ENCODE measurements at regions not wholly inside any gene's neighbourhood (a gene's known extent, or its start where the extent isn't known, plus 50 kb on each side); places are given as distances from the start of the nearest gene placed in this dataset.

GRCh38 chr12:92297932-92298696 is 152.5 kb upstream of the BTG1 start:
- Mint-ChIP-seq H3K4me1 (ENCODE audit: low read depth) (peaks cover 18% of the 10 kb centered on the region), H3K36me3 (peaks cover 2% of the 10 kb centered on the region), H3K27me3 (no peaks in the 10 kb centered on the region), H3K27ac (peak overlapping the region; percentile 88), H3K4me3 (peak overlapping the region; percentile 59), H3K9me3 (ENCODE audit: low read depth) (no peaks in the 10 kb centered on the region)

DNA sequence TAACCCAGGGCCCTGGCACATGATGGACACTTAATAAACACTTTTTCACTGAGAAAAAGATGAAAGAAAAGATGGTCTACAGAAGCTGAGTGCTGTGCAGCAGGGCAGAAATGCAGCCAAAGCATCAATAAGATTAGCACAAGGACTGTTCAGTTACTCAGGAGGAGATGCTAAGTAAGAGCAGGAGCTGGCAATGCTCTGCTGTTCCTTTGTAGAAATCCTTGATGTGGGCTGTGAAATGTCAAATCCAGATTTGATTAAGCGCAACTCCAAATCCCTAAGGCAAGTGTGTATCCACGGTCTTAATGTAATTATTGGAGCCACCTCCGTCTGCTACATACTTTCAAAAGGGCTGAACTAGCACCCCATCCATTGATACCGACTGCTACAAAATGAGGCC is 151.8 kb upstream of the BTG1 start:
- Mint-ChIP-seq H3K4me1 (ENCODE audit: low read depth) (peaks cover 16% of the 10 kb centered on the region), H3K36me3 (peaks cover 2% of the 10 kb centered on the region), H3K9me3 (ENCODE audit: low read depth) (no peaks in the 10 kb centered on the region), H3K27ac (peak overlapping the region; percentile 88), H3K4me3 (peak overlapping the region; percentile 59), H3K27me3 (no peaks in the 10 kb centered on the region)

DNA sequence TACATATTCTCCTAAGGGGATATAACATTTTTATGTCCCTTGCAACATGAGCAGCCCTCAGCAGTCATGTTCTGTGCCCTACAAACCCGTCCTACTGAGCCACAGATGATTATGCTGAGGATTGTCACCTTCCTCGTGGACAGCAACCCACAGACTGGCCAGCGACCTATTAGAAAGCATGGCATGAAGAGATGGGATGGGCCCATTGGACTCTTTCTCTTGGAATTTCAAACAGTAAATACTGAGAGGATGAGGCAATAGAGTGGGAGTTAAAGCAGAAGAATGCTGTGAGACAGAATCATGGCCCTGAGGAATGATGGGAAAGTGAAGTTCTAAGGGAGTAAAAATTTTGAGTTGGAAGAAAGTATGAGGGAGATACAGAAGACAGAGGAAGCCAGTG is 149.9 kb upstream of the BTG1 start:
- Mint-ChIP-seq H3K36me3 (peaks cover 2% of the 10 kb centered on the region), H3K27me3 (no peaks in the 10 kb centered on the region), H3K9me3 (ENCODE audit: low read depth) (no peaks in the 10 kb centered on the region), H3K4me3 (no peak overlapping the region), H3K4me1 (ENCODE audit: low read depth) (peaks cover 17% of the 10 kb centered on the region), H3K27ac (no peak overlapping the region)

GRCh38 chr12:92294676-92295440 is 149.2 kb upstream of the BTG1 start:
- no peaks in the 10 kb centered on the region for H3K27me3 Mint-ChIP-seq
- H3K4me3 Mint-ChIP-seq: no peak overlapping the region
- H3K9me3 Mint-ChIP-seq (ENCODE audit: low read depth): no peaks in the 10 kb centered on the region
- H3K36me3 Mint-ChIP-seq: peaks cover 2% of the 10 kb centered on the region
- peaks cover 17% of the 10 kb centered on the region for H3K4me1 Mint-ChIP-seq (ENCODE audit: low read depth)
- H3K27ac Mint-ChIP-seq: no peak overlapping the region

DNA sequence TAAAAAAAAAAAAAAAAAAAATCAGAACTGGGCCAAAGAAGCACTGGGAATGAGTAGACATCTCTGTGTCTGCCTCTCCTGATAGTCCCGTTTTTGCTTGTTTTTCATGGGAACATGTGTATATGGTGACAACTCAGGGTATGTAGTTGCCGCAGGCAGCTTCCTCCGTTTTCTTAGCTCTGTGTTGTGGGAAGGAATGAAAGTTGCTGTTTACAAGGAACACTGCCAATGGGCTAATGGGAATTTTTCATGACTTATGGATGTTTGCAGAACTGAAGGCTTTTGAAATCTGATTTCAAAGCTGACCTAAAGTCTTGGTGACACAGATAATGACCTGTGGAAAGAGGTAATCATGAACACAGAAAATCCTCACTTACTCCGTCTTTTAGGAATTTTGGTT is 146.4 kb upstream of the BTG1 start:
- Mint-ChIP-seq H3K4me1 (ENCODE audit: low read depth) (peaks cover 17% of the 10 kb centered on the region), H3K27me3 (no peaks in the 10 kb centered on the region), H3K27ac (no peak overlapping the region), H3K4me3 (no peak overlapping the region), H3K9me3 (ENCODE audit: low read depth) (no peaks in the 10 kb centered on the region), H3K36me3 (peaks cover 2% of the 10 kb centered on the region)

- Mint-ChIP-seq H3K4me3 (no peak overlapping the region), H3K4me1 (ENCODE audit: low read depth) (peaks cover 12% of the 10 kb centered on the region), H3K27me3 (no peaks in the 10 kb centered on the region), H3K36me3 (peaks cover 2% of the 10 kb centered on the region), H3K27ac (no peak overlapping the region), H3K9me3 (ENCODE audit: low read depth) (no peaks in the 10 kb centered on the region)
These were observed 145.2 kb upstream of the BTG1 start for GRCh38 chr12:92290886-92291285.

GRCh38 chr12:92290350-92290695 is 144.7 kb upstream of the BTG1 start:
- Mint-ChIP-seq H3K4me1 (ENCODE audit: low read depth) (peaks cover 7% of the 10 kb centered on the region), H3K36me3 (peaks cover 2% of the 10 kb centered on the region), H3K9me3 (ENCODE audit: low read depth) (no peaks in the 10 kb centered on the region), H3K27me3 (no peaks in the 10 kb centered on the region), H3K4me3 (no peak overlapping the region), H3K27ac (no peak overlapping the region)

GRCh38 chr12:92289629-92290349 is 144.1 kb upstream of the BTG1 start:
- Mint-ChIP-seq H3K27ac (no peak overlapping the region), H3K4me1 (ENCODE audit: low read depth) (peaks cover 3% of the 10 kb centered on the region), H3K27me3 (no peaks in the 10 kb centered on the region), H3K36me3 (peaks cover under 1% of the 10 kb centered on the region), H3K4me3 (no peak overlapping the region), H3K9me3 (ENCODE audit: low read depth) (no peaks in the 10 kb centered on the region)

GRCh38 chr12:92288561-92288960 is 142.9 kb upstream of the BTG1 start:
- peaks cover 2% of the 10 kb centered on the region for H3K4me1 Mint-ChIP-seq (ENCODE audit: low read depth)
- H3K9me3 Mint-ChIP-seq (ENCODE audit: low read depth): no peaks in the 10 kb centered on the region
- no peaks in the 10 kb centered on the region for H3K36me3 Mint-ChIP-seq
- H3K4me3 Mint-ChIP-seq: no peak overlapping the region
- no peak overlapping the region for H3K27ac Mint-ChIP-seq
- no peaks in the 10 kb centered on the region for H3K27me3 Mint-ChIP-seq

- peaks cover 5% of the 10 kb centered on the region for H3K9me3 Mint-ChIP-seq (ENCODE audit: low read depth)
- no peaks in the 10 kb centered on the region for H3K27me3 Mint-ChIP-seq
- no peak overlapping the region for H3K4me3 Mint-ChIP-seq
- peak overlapping the region; percentile 30 for H3K27ac Mint-ChIP-seq
- peaks cover 17% of the 10 kb centered on the region for H3K4me1 Mint-ChIP-seq (ENCODE audit: low read depth)
- peaks cover 8% of the 10 kb centered on the region for H3K36me3 Mint-ChIP-seq
These were observed 132.8 kb upstream of the BTG1 start for GRCh38 chr12:92278378-92278828.

- Mint-ChIP-seq H3K4me1 (ENCODE audit: low read depth) (peaks cover 17% of the 10 kb centered on the region), H3K36me3 (peaks cover 8% of the 10 kb centered on the region), H3K4me3 (no peak overlapping the region), H3K27me3 (no peaks in the 10 kb centered on the region), H3K27ac (no peak overlapping the region), H3K9me3 (ENCODE audit: low read depth) (peaks cover 5% of the 10 kb centered on the region)
These were observed 132.1 kb upstream of the BTG1 start for GRCh38 chr12:92277795-92278194.

DNA sequence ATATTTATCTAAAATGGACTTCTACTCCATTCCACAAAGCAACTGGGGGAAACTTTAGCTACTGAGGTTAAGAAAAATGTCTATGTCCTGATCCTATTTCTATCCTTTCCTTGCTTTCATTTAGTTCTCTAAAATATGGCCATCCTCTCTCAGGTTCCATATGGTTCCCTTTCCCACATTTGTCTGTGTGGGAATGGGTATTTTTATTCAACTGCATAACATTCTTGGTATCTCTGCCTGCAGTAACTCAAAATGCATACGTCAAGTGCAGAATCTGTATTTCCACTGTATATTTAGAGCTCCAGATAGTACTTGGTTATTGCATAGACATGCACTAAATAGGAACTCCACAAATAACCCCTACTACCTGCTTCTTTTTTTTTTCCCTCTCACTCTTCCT is 130.6 kb upstream of the BTG1 start:
- H3K9me3 Mint-ChIP-seq (ENCODE audit: low read depth): no peaks in the 10 kb centered on the region
- H3K36me3 Mint-ChIP-seq: peaks cover 3% of the 10 kb centered on the region
- no peak overlapping the region for H3K27ac Mint-ChIP-seq
- H3K4me3 Mint-ChIP-seq: no peak overlapping the region
- peaks cover 17% of the 10 kb centered on the region for H3K4me1 Mint-ChIP-seq (ENCODE audit: low read depth)
- no peaks in the 10 kb centered on the region for H3K27me3 Mint-ChIP-seq

GRCh38 chr12:92275443-92276154 is 130.0 kb upstream of the BTG1 start:
- Mint-ChIP-seq H3K27me3 (no peaks in the 10 kb centered on the region), H3K4me1 (ENCODE audit: low read depth) (peaks cover 22% of the 10 kb centered on the region), H3K36me3 (peaks cover 7% of the 10 kb centered on the region), H3K9me3 (ENCODE audit: low read depth) (no peaks in the 10 kb centered on the region), H3K27ac (no peak overlapping the region), H3K4me3 (no peak overlapping the region)

DNA sequence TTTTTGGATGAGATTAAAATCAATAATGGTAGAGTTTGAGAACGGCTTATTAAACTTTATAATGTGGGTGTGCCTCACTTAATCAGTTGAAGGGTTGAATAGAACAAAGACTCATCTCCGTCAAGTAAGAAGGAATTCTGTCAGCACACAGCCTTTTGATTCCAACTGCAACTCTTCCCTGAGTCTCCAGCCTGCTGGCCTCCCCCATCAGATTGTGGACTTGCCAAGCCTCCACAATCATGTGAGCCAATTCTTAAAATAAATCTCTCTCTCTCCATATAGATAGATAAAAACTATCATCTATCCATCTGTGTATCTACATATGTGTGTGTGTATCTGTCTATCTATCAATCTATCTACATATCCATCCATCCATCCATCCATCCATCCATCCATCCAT is 127.4 kb upstream of the BTG1 start:
- Mint-ChIP-seq H3K4me1 (ENCODE audit: low read depth) (peaks cover 11% of the 10 kb centered on the region), H3K27ac (no peak overlapping the region), H3K36me3 (peaks cover 10% of the 10 kb centered on the region), H3K9me3 (ENCODE audit: low read depth) (no peaks in the 10 kb centered on the region), H3K4me3 (no peak overlapping the region), H3K27me3 (no peaks in the 10 kb centered on the region)
